MCF 10A (cell line): ENCODE measurements at regions not wholly inside any gene's neighbourhood (a gene's known extent, or its start where the extent isn't known, plus 50 kb on each side); places are given as distances from the start of the nearest gene placed in this dataset.

ENCODE experiments used
- BruUV-seq: library from RNA; stranded (reverse); fragments of 400-500 nt; replicated peaks from 2 replicates; lab custom pipeline; 2021; lab: Mats Ljungman, UMichigan
- CTCF ChIA-PET: fragments of 300-600 bp; sonication (Branson Sonifier 250); formaldehyde crosslinking; extraction: SDS; loops from one replicate; lab custom pipeline; 2021; ENCODE audit warnings: antibody characterized with exemption, inconsistent platforms; lab: Yijun Ruan, JAX
- POLR2A ChIA-PET: fragments of 300-600, 350-650 bp; sonication (Branson Sonifier 250); formaldehyde crosslinking; extraction: SDS; loops from one replicate; lab custom pipeline; 2020; ENCODE audit warnings: antibody characterized with exemption, inconsistent platforms; lab: Yijun Ruan, JAX
- DNase-seq: peaks from one replicate; pipeline ENCODE4 v3.0.0-alpha.2; 2018; ENCODE audit not compliant: unreplicated experiment
- H3K27ac Mint-ChIP-seq: one replicate; pipeline ENCODE4 v1.8.0; 2022; ENCODE audit warnings: mild to moderate bottlenecking, low read depth, mixed read lengths; ENCODE audit not compliant: unreplicated experiment
- H3K27me3 Mint-ChIP-seq: one replicate; pipeline ENCODE4 v1.8.0; 2022; ENCODE audit warnings: mixed read lengths; ENCODE audit not compliant: insufficient read depth, unreplicated experiment
- H3K36me3 Mint-ChIP-seq: one replicate; pipeline ENCODE4 v1.8.0; 2022; ENCODE audit warnings: mild to moderate bottlenecking, moderate library complexity, mixed read lengths; ENCODE audit not compliant: insufficient read depth, unreplicated experiment
- H3K4me1 Mint-ChIP-seq: one replicate; pipeline ENCODE4 v1.8.0; 2022; ENCODE audit warnings: mixed read lengths; ENCODE audit not compliant: insufficient read depth, unreplicated experiment
- H3K4me3 Mint-ChIP-seq: one replicate; pipeline ENCODE4 v1.8.0; 2022; ENCODE audit warnings: mild to moderate bottlenecking, moderate library complexity, mixed read lengths; ENCODE audit not compliant: unreplicated experiment
- H3K9me3 Mint-ChIP-seq: one replicate; pipeline ENCODE4 v1.8.0; 2022; ENCODE audit warnings: mixed read lengths; ENCODE audit not compliant: unreplicated experiment
- CTCF ChIP-seq: fragments of 200-600 bp; IDR thresholded peaks from one replicate; pipeline ENCODE4 v1.8.0; 2022; ENCODE audit warnings: antibody characterized with exemption, mild to moderate bottlenecking; ENCODE audit not compliant: unreplicated experiment
- intact Hi-C: fragments of 100-400 bp; cut with micrococcal nuclease; formaldehyde crosslinking; loops from 2 replicates; pipeline ENCODE4 v1.14.1; 2022

DNA sequence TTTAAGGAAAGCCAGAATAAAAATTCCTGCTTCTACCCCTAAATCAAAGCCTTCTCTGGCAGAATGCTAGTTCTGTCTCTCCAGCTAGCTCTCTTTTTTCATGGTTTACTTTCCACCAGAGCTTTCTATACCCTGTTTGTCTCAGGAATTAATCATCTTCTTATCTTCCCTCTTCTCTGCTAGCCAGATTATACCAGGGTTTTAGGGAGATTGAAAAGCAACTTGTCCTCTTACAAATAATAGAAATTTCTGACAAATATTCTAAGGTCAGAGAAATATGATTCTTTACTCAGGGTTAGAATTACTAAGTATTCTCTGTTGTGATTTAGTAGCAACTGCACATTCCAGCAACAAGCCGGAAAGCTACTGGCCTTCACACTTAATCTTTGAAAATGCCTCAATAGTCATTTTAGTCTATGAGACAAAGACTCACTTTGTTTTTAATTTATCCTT lies 166.4 kb downstream of the TANC2 start:
- H3K27me3 Mint-ChIP-seq = no peaks in the 10 kb centered on the region
- intact Hi-C loops = no loop called here
- H3K27ac Mint-ChIP-seq = no peak overlapping the region
- POLR2A ChIA-PET = interaction anchor here (0.6 to 2.3 kb wide), 2 partner anchors 8 to 1842 kb away, joined by 3 to 8 read pairs; no protein-coding TSS in a partner anchor
- H3K4me3 Mint-ChIP-seq = no peak overlapping the region
- BruUV-seq = no TSS peak
- H3K4me1 Mint-ChIP-seq = peaks cover 4% of the 10 kb centered on the region
- TF ChIP-seq CTCF = no peak
- no peaks in the 10 kb centered on the region for H3K9me3 Mint-ChIP-seq
- no peaks in the 10 kb centered on the region for H3K36me3 Mint-ChIP-seq
- CTCF ChIA-PET = no interaction called here
- no peak for DNase-seq

DNA sequence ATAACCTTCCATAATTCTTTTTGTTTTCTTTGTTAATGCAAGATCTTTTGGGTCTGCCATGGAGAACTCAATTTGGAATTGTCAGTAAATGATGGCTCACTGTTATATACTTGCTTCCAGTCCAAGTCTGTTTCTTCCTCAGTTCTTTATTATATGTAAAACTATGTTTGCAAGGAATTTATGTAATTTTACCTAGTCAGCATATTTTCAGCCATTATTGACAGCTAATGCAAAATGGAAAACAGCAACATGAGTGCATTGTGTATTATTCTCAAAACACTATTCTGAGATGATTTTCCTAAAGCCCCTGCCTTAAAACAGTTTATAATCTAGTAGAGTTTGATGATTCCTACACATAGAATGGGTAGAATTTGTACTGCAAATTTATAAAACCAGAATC lies 167.5 kb downstream of the TANC2 start:
- BruUV-seq = no TSS peak
- ChIA-PET POLR2A (interaction anchor here (0.5 to 0.8 kb wide), 3 partner anchors 8 to 74 kb away, joined by 3 to 4 read pairs (median 4); no protein-coding TSS in a partner anchor), CTCF (interaction anchor here (0.6 to 0.7 kb wide), 2 partner anchors 44 to 77 kb away, joined by 3 to 7 read pairs; no protein-coding TSS in a partner anchor)
- Mint-ChIP-seq H3K27me3 (no peaks in the 10 kb centered on the region), H3K36me3 (no peaks in the 10 kb centered on the region), H3K27ac (no peak overlapping the region), H3K4me1 (peaks cover 8% of the 10 kb centered on the region), H3K9me3 (no peaks in the 10 kb centered on the region), H3K4me3 (no peak overlapping the region)
- TF ChIP-seq CTCF = no peak
- intact Hi-C loops = no loop called here
- DNase-seq = no peak

- DNase-seq = no peak
- Mint-ChIP-seq H3K27ac (no peak overlapping the region), H3K36me3 (no peaks in the 10 kb centered on the region), H3K9me3 (no peaks in the 10 kb centered on the region), H3K4me3 (no peak overlapping the region), H3K27me3 (no peaks in the 10 kb centered on the region), H3K4me1 (peaks cover 11% of the 10 kb centered on the region)
- intact Hi-C loops = no loop called here
- CTCF ChIA-PET = interaction anchor here (0.7 kb wide), 1 partner anchor 174 kb away, joined by 3 read pairs; no protein-coding TSS in a partner anchor
- POLR2A ChIA-PET = no interaction called here
- no TSS peak for BruUV-seq
- no peak for TF ChIP-seq CTCF
These were observed 168.8 kb downstream of the TANC2 start for GRCh38 chr17:63134867-63135266.

- intact Hi-C loops = no loop called here
- ChIA-PET CTCF (interaction anchor here (0.9 kb wide), 1 partner anchor 54 kb away, joined by 3 read pairs; no protein-coding TSS in a partner anchor), POLR2A (no interaction called here)
- no peak for TF ChIP-seq CTCF
- no peak for DNase-seq
- Mint-ChIP-seq H3K4me1 (peaks cover 11% of the 10 kb centered on the region), H3K36me3 (no peaks in the 10 kb centered on the region), H3K4me3 (no peak overlapping the region), H3K9me3 (no peaks in the 10 kb centered on the region), H3K27me3 (no peaks in the 10 kb centered on the region), H3K27ac (no peak overlapping the region)
- no TSS peak for BruUV-seq
These were observed 170.5 kb downstream of the TANC2 start for GRCh38 chr17:63136369-63137012.
